HepG2 (cell line): ENCODE measurements at regions not wholly inside any gene's neighbourhood (a gene's known extent, or its start where the extent isn't known, plus 50 kb on each side); places are given as distances from the start of the nearest gene placed in this dataset.

Experiments
- ATF4 ChIP-seq, 2 experiments: fragments of 450-650 bp in 1 of 2; sonication (generic) in 1 of 2; formaldehyde crosslinking; IDR thresholded peaks; 2 replicates each; pipeline versions ENCODE4 v1.5.0 to v1.8.0; 2020 to 2022; ENCODE audit warnings: mild to moderate bottlenecking in 1 of 2, missing genetic modification reagents in 1 of 2
- CREB1 ChIP-seq, 2 experiments: fragments of 450-650 bp in 1 of 2; IDR thresholded peaks; 2 replicates each; pipeline ENCODE4 v1.6.1; 2016 to 2017; ENCODE audit warnings: control low read depth in 1 of 2, mild to moderate bottlenecking in 1 of 2, missing compliant biosample characterization in 1 of 2, missing genetic modification characterization in 1 of 2
- CTCF ChIP-seq: sonication (generic); formaldehyde crosslinking; IDR thresholded peaks from 2 replicates; pipeline ENCODE4 v1.5.0; 2020; ENCODE audit warnings: mild to moderate bottlenecking, missing genetic modification reagents, moderate library complexity
- GTF2F1 ChIP-seq: fragments of 150-350 bp; IDR thresholded peaks from 2 replicates; pipeline ENCODE4 v1.6.1; 2014; ENCODE audit warnings: low read length
- KAT2B ChIP-seq: fragments of 150-350 bp; IDR thresholded peaks from 2 replicates; pipeline ENCODE4 v1.6.1; 2014; ENCODE audit warnings: low read depth, low read length, borderline replicate concordance
- MED1 ChIP-seq: sonication (generic); formaldehyde crosslinking; IDR thresholded peaks from 2 replicates; pipeline ENCODE4 v1.4.0; 2020; ENCODE audit warnings: missing genetic modification reagents
- MIER2 ChIP-seq: IDR thresholded peaks from 2 replicates; pipeline ENCODE4 v1.6.1; 2016; ENCODE audit warnings: missing biosample characterization, missing genetic modification reagents
- MXD3 ChIP-seq: IDR thresholded peaks from 2 replicates; pipeline ENCODE4 v1.6.1; 2016; ENCODE audit warnings: mild to moderate bottlenecking, missing biosample characterization, missing genetic modification reagents
- ZBTB40 ChIP-seq, 2 experiments: fragments of 450-650 bp in 1 of 2; sonication (generic) in 1 of 2; formaldehyde crosslinking in 1 of 2; IDR thresholded peaks; 2 replicates each; pipeline versions ENCODE4 v1.6.1 to v1.8.0; 2016 to 2022; ENCODE audit warnings: antibody characterized with exemption in 1 of 2, mild to moderate bottlenecking in 1 of 2, missing genetic modification reagents in 1 of 2
- ZFP90 ChIP-seq: sonication (generic); formaldehyde crosslinking; IDR thresholded peaks from 2 replicates; pipeline ENCODE4 v1.8.0; 2022; ENCODE audit warnings: missing genetic modification reagents, mild to moderate bottlenecking, inconsistent platforms, borderline replicate concordance
- ZNF350 ChIP-seq: sonication (generic); formaldehyde crosslinking; IDR thresholded peaks from 2 replicates; pipeline ENCODE4 v1.4.0; 2020; ENCODE audit warnings: mild to moderate bottlenecking, low read depth, missing genetic modification reagents, borderline replicate concordance
- ZNF883 ChIP-seq: sonication (generic); formaldehyde crosslinking; IDR thresholded peaks from 2 replicates; pipeline ENCODE4 v1.5.1; 2020; ENCODE audit warnings: mild to moderate bottlenecking, missing genetic modification reagents; ENCODE audit errors: not compliant biosample characterization

DNA sequence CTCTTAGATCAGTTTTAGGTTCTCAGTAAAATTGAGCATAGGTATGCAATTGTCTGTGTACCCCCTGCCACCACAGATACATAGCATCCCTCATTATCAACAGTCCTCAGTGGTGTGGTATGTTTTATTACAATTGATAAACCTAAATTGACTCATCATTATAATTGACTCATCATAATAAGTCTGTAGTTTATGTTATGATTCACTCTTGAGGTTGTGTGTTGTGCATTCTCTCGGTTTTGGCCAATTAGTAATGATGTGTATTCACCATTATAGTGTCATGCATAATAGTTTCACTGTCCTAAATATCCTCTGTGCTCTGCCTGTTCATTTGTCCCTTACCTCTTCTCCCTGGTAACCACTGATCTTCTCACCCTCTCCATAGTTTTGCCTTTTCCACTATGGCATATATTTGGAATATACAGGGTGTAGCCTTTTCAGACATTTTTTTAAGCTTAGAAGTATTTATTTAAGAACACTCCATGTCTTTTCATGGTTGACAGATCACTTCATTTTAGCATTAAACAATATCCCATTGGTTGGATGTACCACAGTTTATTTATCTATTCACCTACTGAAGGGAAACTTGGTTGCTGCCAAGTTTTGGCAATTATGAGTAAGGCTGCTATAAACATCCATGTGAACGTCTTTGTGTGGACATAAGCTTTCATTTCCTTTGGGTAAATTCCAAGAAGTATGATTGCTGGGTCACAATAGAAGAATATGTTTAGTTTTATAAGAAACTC lies 1620.6 kb upstream of the MIR17HG start:
- no peak for TF ChIP-seq MIER2 (CRISPR knock-in tag)
- no peak for TF ChIP-seq GTF2F1
- no peak for TF ChIP-seq MXD3
- TF ChIP-seq CTCF = no peak
- no peak for TF ChIP-seq ZBTB40 (IDR thresholded peaks at IDR 0.05)
- no peak for TF ChIP-seq ZBTB40 (CRISPR knock-in tag; IDR thresholded peaks at IDR 0.05)
- no peak for TF ChIP-seq ZNF350 (CRISPR knock-in tag)
- no peak for TF ChIP-seq KAT2B
- no peak for TF ChIP-seq MED1 (CRISPR knock-in tag)
- TF ChIP-seq ATF4 (CRISPR knock-in tag; IDR thresholded peaks at IDR 0.05) = no peak
- TF ChIP-seq CREB1 (IDR thresholded peaks at IDR 0.05) = no peak
- no peak for TF ChIP-seq CREB1 (CRISPR knock-in tag; IDR thresholded peaks at IDR 0.05)
- no peak for TF ChIP-seq ZFP90
- TF ChIP-seq ZNF883 (CRISPR knock-in tag) = no peak
